NT2/D1 (cell line): ENCODE measurements at regions not wholly inside any gene's neighbourhood (a gene's known extent, or its start where the extent isn't known, plus 50 kb on each side); places are given as distances from the start of the nearest gene placed in this dataset.

Source experiments
- DNase-seq: peaks from one replicate; pipeline ENCODE4 v3.0.0-alpha.2; 2011; ENCODE audit warnings: low read depth, low spot score
- H3K27me3 ChIP-seq: 2 replicates; pipeline ENCODE4 v1.6.0; 2011; ENCODE audit warnings: mild to moderate bottlenecking; ENCODE audit not compliant: insufficient read length, insufficient read depth
- H3K36me3 ChIP-seq: 2 replicates; pipeline ENCODE4 v1.6.1; 2011; ENCODE audit warnings: mild to moderate bottlenecking, low read length, mixed read lengths; ENCODE audit not compliant: insufficient read depth, insufficient read length
- H3K4me1 ChIP-seq: 2 replicates; pipeline ENCODE4 v1.5.1; 2011; ENCODE audit not compliant: insufficient read depth, insufficient read length
- H3K4me3 ChIP-seq: 2 replicates; pipeline ENCODE4 v1.5.1; 2011; ENCODE audit warnings: low read depth; ENCODE audit not compliant: insufficient read length
- H3K9ac ChIP-seq: 2 replicates; pipeline ENCODE4 v1.6.0; 2011; ENCODE audit warnings: low read depth; ENCODE audit not compliant: insufficient read length
- H3K9me3 ChIP-seq: 2 replicates; pipeline ENCODE4 v1.5.1; 2011; ENCODE audit warnings: mild to moderate bottlenecking, low read length; ENCODE audit not compliant: insufficient read depth
- SUZ12 ChIP-seq: IDR thresholded peaks from 2 replicates; pipeline ENCODE4 v1.6.1; 2011; ENCODE audit not compliant: insufficient read length, insufficient read depth; ENCODE audit errors: extremely low read depth
- YY1 ChIP-seq: IDR thresholded peaks from 2 replicates; pipeline ENCODE4 v1.6.1; 2011; ENCODE audit not compliant: insufficient read length, insufficient read depth
- ZNF274 ChIP-seq: IDR thresholded peaks from 2 replicates; pipeline ENCODE4 v1.6.1; 2011; ENCODE audit warnings: mild to moderate bottlenecking, low read depth, low read length

GRCh38 chr16:24433706-24434105 is 105.7 kb upstream of the RBBP6 start:
- Histone ChIP-seq H3K36me3 (no peaks in the 10 kb centered on the region), H3K9me3 (no peaks in the 10 kb centered on the region), H3K4me3 (no peak overlapping the region), H3K9ac (no peak overlapping the region), H3K4me1 (peaks cover 5% of the 10 kb centered on the region), H3K27me3 (no peaks in the 10 kb centered on the region)
- TF ChIP-seq ZNF274 (no peak), YY1 (no peak), SUZ12 (no peak)
- no peak for DNase-seq

GRCh38 chr16:24440306-24440705 is 99.1 kb upstream of the RBBP6 start:
- DNase-seq: no peak
- H3K4me3 ChIP-seq: no peak overlapping the region
- no peak for TF ChIP-seq ZNF274
- no peak for TF ChIP-seq SUZ12
- TF ChIP-seq YY1: no peak
- no peak overlapping the region for H3K9ac ChIP-seq
- no peaks in the 10 kb centered on the region; the same call in 1 of the 2 replicates for H3K9me3 ChIP-seq
- peaks cover 5% of the 10 kb centered on the region for H3K4me1 ChIP-seq
- no peaks in the 10 kb centered on the region for H3K36me3 ChIP-seq
- H3K27me3 ChIP-seq: no peaks in the 10 kb centered on the region

GRCh38 chr16:24442631-24443030 is 96.7 kb upstream of the RBBP6 start:
- H3K36me3 ChIP-seq: no peaks in the 10 kb centered on the region
- no peak overlapping the region for H3K9ac ChIP-seq
- peaks cover 5% of the 10 kb centered on the region for H3K4me1 ChIP-seq
- TF ChIP-seq YY1: no peak
- no peak for TF ChIP-seq SUZ12
- TF ChIP-seq ZNF274: no peak
- H3K4me3 ChIP-seq: no peak overlapping the region
- DNase-seq: no peak
- H3K27me3 ChIP-seq: no peaks in the 10 kb centered on the region
- no peaks in the 10 kb centered on the region; the same call in 1 of the 2 replicates for H3K9me3 ChIP-seq

- Histone ChIP-seq H3K9ac (no peak overlapping the region), H3K4me3 (no peak overlapping the region), H3K36me3 (no peaks in the 10 kb centered on the region), H3K4me1 (peaks cover 5% of the 10 kb centered on the region), H3K27me3 (no peaks in the 10 kb centered on the region), H3K9me3 (no peaks in the 10 kb centered on the region; the same call in 1 of the 2 replicates)
- no peak for DNase-seq
- TF ChIP-seq YY1 (no peak), SUZ12 (no peak), ZNF274 (no peak)
These were observed 94.2 kb upstream of the RBBP6 start for GRCh38 chr16:24445216-24445615.

- peaks cover 5% of the 10 kb centered on the region for H3K4me1 ChIP-seq
- H3K9ac ChIP-seq: no peak overlapping the region
- no peak for DNase-seq
- no peak overlapping the region for H3K4me3 ChIP-seq
- no peak for TF ChIP-seq SUZ12
- no peak for TF ChIP-seq YY1
- no peak for TF ChIP-seq ZNF274
- H3K27me3 ChIP-seq: no peaks in the 10 kb centered on the region
- H3K9me3 ChIP-seq: no peaks in the 10 kb centered on the region; the same call in 1 of the 2 replicates
- no peaks in the 10 kb centered on the region for H3K36me3 ChIP-seq
These were observed 93.2 kb upstream of the RBBP6 start for GRCh38 chr16:24446189-24446588.

- Histone ChIP-seq H3K9ac (no peak overlapping the region), H3K9me3 (no peaks in the 10 kb centered on the region), H3K36me3 (no peaks in the 10 kb centered on the region), H3K4me3 (no peak overlapping the region), H3K27me3 (no peaks in the 10 kb centered on the region), H3K4me1 (no peaks in the 10 kb centered on the region)
- no peak for DNase-seq
- no peak for TF ChIP-seq YY1
- TF ChIP-seq SUZ12: no peak
- TF ChIP-seq ZNF274: no peak
These were observed 86.6 kb upstream of the RBBP6 start for GRCh38 chr16:24452724-24453123.

GRCh38 chr16:24463196-24463945 is 76.0 kb upstream of the RBBP6 start:
- DNase-seq: no peak
- Histone ChIP-seq H3K4me3 (no peak overlapping the region), H3K36me3 (no peaks in the 10 kb centered on the region), H3K4me1 (no peaks in the 10 kb centered on the region), H3K9me3 (peaks cover 26% of the 10 kb centered on the region), H3K27me3 (no peaks in the 10 kb centered on the region), H3K9ac (no peak overlapping the region)
- no peak for TF ChIP-seq ZNF274
- TF ChIP-seq SUZ12: no peak
- TF ChIP-seq YY1: no peak
